OCI-LY7 (cell line): ENCODE measurements at regions not wholly inside any gene's neighbourhood (a gene's known extent, or its start where the extent isn't known, plus 50 kb on each side); places are given as distances from the start of the nearest gene placed in this dataset.

Source experiments
- EZH2phosphoT487 ChIP-seq: fragments of 200-600 bp; sonication (generic); IDR thresholded peaks from 2 replicates; pipeline ENCODE4 v1.6.1; 2018; ENCODE audit warnings: low read depth, borderline replicate concordance, mild to moderate bottlenecking, mixed run types, antibody characterized with exemption, low read length, moderate library complexity, mixed read lengths
- TF ChIP-seq, protein P1 (sequence below): fragments of 200-600 bp; sonication (generic); conservative IDR thresholded peaks from 2 replicates; pipeline ENCODE4 v1.5.1; 2014; ENCODE audit warnings: mild to moderate bottlenecking, antibody characterized with exemption, low read length, moderate library complexity, mixed read lengths

DNA sequence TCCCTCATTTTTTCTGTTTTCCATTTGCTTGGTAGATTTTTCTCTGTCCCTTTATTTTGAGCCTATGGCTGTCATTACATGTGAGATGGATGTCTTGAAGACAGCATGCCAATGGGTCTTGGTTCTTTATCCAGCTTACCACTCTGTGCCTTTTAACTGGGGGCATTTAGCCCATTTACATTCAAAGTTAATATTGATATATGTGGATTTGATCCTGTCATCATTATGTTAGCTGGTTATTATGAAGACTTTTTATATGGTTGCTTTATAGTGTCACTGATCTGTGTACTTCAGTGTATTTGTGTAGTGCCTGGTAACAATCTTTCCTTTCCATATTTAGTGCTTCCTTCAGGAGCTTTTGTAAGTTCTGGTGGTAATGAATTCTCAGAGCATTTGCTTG lies 89.3 kb upstream of the UNC5B start:
- TF ChIP-seq, protein P1, sequence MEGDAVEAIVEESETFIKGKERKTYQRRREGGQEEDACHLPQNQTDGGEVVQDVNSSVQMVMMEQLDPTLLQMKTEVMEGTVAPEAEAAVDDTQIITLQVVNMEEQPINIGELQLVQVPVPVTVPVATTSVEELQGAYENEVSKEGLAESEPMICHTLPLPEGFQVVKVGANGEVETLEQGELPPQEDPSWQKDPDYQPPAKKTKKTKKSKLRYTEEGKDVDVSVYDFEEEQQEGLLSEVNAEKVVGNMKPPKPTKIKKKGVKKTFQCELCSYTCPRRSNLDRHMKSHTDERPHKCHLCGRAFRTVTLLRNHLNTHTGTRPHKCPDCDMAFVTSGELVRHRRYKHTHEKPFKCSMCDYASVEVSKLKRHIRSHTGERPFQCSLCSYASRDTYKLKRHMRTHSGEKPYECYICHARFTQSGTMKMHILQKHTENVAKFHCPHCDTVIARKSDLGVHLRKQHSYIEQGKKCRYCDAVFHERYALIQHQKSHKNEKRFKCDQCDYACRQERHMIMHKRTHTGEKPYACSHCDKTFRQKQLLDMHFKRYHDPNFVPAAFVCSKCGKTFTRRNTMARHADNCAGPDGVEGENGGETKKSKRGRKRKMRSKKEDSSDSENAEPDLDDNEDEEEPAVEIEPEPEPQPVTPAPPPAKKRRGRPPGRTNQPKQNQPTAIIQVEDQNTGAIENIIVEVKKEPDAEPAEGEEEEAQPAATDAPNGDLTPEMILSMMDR, result no peak
- no peak for TF ChIP-seq EZH2phosphoT487
